GM13976 (cell line): ENCODE measurements at regions not wholly inside any gene's neighbourhood (a gene's known extent, or its start where the extent isn't known, plus 50 kb on each side); places are given as distances from the start of the nearest gene placed in this dataset.

Experiments
- DNase-seq: peaks from one replicate; pipeline ENCODE4 v3.0.0; 2012; ENCODE audit warnings: low spot score
- in situ Hi-C: fragments of 300-500 bp; cut with MboI; formaldehyde crosslinking; loops from one replicate; pipeline ENCODE4 v1.12.0; 2022; ENCODE audit warnings: low sequenced_read_pairs, mixed read lengths, inconsistent platforms; ENCODE audit not compliant: unreplicated experiment
- TF ChIP-seq, protein P1 (sequence below): IDR thresholded peaks from 2 replicates; pipeline ENCODE4 v1.5.1; 2012; ENCODE audit warnings: borderline replicate concordance, mild to moderate bottlenecking; ENCODE audit not compliant: insufficient read depth; ENCODE audit errors: extremely low read depth, missing control alignments, control extremely low read depth

DNA sequence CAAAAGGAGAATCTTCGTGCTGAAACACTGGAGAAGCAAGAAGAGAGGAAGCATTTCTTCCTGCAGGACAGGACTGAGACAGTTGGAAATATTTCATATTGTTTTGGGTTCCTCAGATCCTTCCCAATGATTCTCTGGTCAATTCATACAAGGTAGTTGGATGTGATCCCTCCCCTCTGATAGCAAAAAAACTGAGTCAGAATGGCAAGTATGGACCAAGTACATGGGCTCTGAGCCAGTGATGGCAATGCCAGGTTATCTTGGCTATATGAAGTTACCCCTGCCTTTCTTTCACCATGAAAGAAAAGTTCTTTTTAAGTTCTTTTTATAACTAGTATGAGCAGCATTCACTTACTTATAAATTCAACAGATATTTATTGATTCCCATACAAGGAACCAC lies 124.4 kb upstream of the PTPRZ1 start:
- no peak for DNase-seq
- in situ Hi-C loops = no loop called here
- TF ChIP-seq, protein P1, sequence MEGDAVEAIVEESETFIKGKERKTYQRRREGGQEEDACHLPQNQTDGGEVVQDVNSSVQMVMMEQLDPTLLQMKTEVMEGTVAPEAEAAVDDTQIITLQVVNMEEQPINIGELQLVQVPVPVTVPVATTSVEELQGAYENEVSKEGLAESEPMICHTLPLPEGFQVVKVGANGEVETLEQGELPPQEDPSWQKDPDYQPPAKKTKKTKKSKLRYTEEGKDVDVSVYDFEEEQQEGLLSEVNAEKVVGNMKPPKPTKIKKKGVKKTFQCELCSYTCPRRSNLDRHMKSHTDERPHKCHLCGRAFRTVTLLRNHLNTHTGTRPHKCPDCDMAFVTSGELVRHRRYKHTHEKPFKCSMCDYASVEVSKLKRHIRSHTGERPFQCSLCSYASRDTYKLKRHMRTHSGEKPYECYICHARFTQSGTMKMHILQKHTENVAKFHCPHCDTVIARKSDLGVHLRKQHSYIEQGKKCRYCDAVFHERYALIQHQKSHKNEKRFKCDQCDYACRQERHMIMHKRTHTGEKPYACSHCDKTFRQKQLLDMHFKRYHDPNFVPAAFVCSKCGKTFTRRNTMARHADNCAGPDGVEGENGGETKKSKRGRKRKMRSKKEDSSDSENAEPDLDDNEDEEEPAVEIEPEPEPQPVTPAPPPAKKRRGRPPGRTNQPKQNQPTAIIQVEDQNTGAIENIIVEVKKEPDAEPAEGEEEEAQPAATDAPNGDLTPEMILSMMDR = no peak

DNA sequence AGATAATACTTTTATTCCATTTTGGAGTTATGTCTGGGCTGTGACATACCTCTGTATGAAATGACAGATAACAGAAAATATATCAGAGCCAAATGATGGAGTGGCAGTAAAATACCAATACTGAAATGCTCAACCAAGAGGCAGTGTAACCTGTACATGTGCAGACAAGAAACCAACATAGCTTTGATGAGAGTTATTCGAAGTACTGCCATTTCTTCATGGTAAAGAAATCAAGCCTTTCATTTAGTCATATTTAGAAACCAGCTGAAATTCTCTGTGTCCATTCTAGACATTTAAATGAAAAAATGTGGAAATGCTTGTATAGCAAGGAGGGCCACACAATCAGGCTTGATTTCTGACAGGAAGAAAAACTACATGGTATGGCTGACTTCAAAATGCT lies 127.1 kb upstream of the PTPRZ1 start:
- DNase-seq = no peak
- in situ Hi-C loops = no loop called here
- TF ChIP-seq, protein P1 = no peak

DNA sequence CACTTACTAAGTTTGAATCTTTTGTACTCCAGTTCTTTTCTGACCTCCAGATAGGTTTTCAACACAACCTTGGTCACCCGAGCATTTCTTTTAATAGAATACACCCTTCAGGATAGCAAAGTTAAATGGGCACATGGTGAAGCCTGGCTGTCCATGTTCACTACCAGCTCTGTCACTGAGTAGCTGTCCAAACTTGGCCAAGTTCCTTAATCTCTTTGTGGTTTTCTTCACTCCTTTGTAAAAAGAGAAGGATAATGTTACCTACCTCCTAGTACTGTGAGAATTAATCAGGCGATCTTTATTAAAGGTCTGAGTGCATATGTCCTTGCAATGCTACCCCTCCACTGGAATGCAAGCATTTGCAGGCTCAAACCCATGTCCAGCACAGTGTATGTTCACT lies 128.1 kb upstream of the PTPRZ1 start:
- in situ Hi-C loops = no loop called here
- DNase-seq = no peak
- TF ChIP-seq, protein P1 = no peak

DNA sequence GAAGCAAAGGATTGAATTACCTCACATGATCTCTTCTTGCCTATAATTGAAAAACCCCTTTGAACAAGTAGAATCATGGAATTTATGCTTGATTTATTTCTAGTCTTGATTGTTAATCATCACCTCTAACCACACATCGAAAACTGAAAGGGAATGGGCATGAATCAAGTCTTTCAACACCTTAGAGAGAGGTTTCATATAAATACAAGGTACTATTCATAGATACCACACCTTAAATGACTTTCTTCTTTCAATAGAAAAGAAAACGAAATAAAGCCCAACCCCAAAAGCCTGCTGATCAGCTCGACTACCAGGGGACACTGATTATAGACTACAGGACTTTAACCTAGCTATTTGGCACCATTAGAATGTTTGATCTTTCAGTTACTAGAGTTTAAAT lies 128.6 kb upstream of the PTPRZ1 start:
- DNase-seq = no peak
- in situ Hi-C loops = no loop called here
- TF ChIP-seq, protein P1 = no peak

DNA sequence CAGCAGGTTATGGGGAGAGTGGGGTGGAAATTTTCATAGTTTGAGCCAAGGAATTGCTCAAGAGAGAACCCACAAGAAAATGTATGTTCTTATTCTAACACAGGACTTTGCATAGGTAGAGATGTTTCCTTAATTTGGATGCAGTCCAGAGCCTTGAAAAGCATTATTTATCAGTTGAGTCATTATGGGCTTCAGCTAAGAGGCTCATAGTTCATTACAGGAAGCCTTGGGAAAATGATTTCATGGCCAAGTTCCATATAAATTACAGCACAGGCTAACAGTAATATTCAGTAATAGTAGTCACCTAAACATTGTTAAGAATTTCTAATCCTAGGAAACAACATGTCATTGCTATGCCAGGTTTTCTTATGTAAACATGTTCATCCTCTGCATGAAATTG lies 131.1 kb upstream of the PTPRZ1 start:
- no peak for DNase-seq
- in situ Hi-C loops = no loop called here
- TF ChIP-seq, protein P1 = no peak

DNA sequence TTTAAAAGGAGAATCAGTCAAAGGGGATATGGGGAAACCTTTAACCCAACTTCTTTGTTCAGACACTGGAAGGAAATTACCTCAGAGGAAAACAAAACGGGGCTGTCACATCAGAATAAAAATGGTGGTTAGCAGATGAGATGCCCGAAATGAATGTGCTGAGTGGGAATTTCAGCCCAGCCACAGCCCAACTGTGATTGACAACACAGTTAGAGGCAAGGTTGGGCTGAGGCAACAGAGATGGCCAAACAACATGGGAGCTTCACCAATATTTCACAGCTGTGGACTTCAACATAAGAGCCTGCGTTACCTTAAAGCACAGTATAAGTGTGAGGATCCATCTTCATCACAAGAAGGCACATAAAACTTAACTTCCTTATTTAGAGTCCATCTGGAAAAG lies 133.5 kb upstream of the PTPRZ1 start:
- in situ Hi-C loops = no loop called here
- DNase-seq = no peak
- TF ChIP-seq, protein P1 = no peak

DNA sequence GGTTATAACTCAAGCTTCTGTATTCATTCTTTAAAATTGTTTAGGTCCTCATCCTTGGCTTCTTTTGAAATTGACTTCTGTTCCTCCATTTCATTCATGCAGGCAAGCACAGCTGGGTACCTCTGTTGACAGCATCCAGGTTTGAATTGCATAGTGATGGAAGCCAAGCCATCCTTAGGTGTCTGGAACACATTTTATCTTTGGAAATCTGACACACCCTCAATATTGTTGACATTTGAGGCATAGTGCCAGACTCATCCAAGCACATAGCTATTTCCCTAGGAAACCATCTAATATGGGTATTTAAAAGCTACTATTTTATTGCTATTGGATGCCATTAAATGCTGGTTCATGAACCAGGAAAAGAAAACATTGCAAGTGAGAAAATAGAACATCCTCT lies 142.1 kb upstream of the PTPRZ1 start:
- no peak for DNase-seq
- TF ChIP-seq, protein P1 = no peak
- in situ Hi-C loops = no loop called here
